SKM-1 treated with dmso at 0.1 percent for 144 hours (cell line): ENCODE measurements at regions not wholly inside any gene's neighbourhood (a gene's known extent, or its start where the extent isn't known, plus 50 kb on each side); places are given as distances from the start of the nearest gene placed in this dataset.
"Not testable (repeated sequence)": the region's sequence is repeated elsewhere in the genome, so short reads cannot be mapped to it uniquely, and the experiment has no call there.

Experiments
- DNase-seq: peaks from one replicate; lab custom pipeline; 2025; ENCODE audit not compliant: unreplicated experiment; lab: John Stamatoyannopoulos, UW

GRCh38 chr18:30211112-30211511 lies 831.4 kb downstream of the DSC3 start:
- DNase-seq, result no peak

- no peak for DNase-seq
Observed at GRCh38 chr18:30208546-30208945, 834.0 kb downstream of the DSC3 start.

GRCh38 chr18:30192216-30192615 lies 850.3 kb downstream of the DSC3 start:
- DNase-seq, result no peak

GRCh38 chr18:30186245-30186644 lies 856.3 kb downstream of the DSC3 start:
- no peak for DNase-seq

GRCh38 chr18:30177056-30177455 lies 865.5 kb downstream of the DSC3 start:
- DNase-seq, result no peak

- no peak for DNase-seq
Observed at GRCh38 chr18:30175621-30176225, 866.8 kb downstream of the DSC3 start.

GRCh38 chr18:30175061-30175574 lies 867.4 kb downstream of the DSC3 start:
- DNase-seq, result no peak

GRCh38 chr18:30163573-30163972 lies 879.0 kb downstream of the DSC3 start:
- no peak for DNase-seq

GRCh38 chr18:30160124-30160523 lies 882.4 kb downstream of the DSC3 start:
- no peak for DNase-seq

GRCh38 chr18:30150586-30151250 lies 891.8 kb downstream of the DSC3 start:
- DNase-seq, result no peak

- no peak for DNase-seq
Observed at GRCh38 chr18:30149585-30149984, 893.0 kb downstream of the DSC3 start.

- DNase-seq, result no peak
Observed at GRCh38 chr18:30142870-30143269, 899.7 kb downstream of the DSC3 start.

- no peak for DNase-seq
Observed at GRCh38 chr18:30142248-30142647, 900.3 kb downstream of the DSC3 start.

GRCh38 chr18:30141506-30141905 lies 901.0 kb downstream of the DSC3 start:
- DNase-seq, result not testable (repeated sequence)

- no peak for DNase-seq
Observed at GRCh38 chr18:30139631-30140287, 902.8 kb downstream of the DSC3 start.

GRCh38 chr18:30135938-30136337 lies 906.6 kb downstream of the DSC3 start:
- no peak for DNase-seq

- DNase-seq, result no peak
Observed at GRCh38 chr18:30134020-30134419, 908.5 kb downstream of the DSC3 start.

GRCh38 chr18:30132959-30133358 lies 909.6 kb downstream of the DSC3 start:
- DNase-seq, result no peak

GRCh38 chr18:30121397-30121796 lies 921.1 kb downstream of the DSC3 start:
- no peak for DNase-seq

GRCh38 chr18:30113454-30113853 lies 929.1 kb downstream of the DSC3 start:
- no peak for DNase-seq

GRCh38 chr18:30106356-30106755 lies 936.2 kb downstream of the DSC3 start:
- no peak for DNase-seq

- DNase-seq, result no peak
Observed at GRCh38 chr18:30103881-30104280, 938.7 kb downstream of the DSC3 start.
